ENCODE measurements at regions not wholly inside any gene's neighbourhood (a gene's known extent, or its start where the extent isn't known, plus 50 kb on each side); places are given as distances from the start of the nearest gene placed in this dataset.

DNA sequence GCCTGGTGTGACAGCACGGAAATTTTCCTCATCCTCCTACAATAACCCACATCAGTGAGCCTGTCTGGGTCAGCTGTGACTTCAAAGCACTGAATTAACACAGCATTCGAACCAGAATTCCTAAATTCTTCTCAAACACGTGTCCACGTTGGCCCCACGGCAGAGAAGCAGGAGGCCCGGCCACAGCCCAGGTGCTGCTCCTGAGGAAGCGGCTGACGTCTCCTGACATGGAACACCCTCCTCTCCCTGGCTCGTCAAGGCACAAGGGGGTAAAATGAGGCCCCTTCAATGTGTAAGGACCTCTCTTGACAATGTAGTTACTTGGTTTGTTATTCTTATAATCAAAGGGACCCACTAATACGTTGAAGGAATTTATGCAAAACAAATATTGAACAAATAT, 156.3 kb upstream of the GSC start:
- no peak for DNase-seq
- intact Hi-C loops (cut with DNase I) = no loop called here

DNA sequence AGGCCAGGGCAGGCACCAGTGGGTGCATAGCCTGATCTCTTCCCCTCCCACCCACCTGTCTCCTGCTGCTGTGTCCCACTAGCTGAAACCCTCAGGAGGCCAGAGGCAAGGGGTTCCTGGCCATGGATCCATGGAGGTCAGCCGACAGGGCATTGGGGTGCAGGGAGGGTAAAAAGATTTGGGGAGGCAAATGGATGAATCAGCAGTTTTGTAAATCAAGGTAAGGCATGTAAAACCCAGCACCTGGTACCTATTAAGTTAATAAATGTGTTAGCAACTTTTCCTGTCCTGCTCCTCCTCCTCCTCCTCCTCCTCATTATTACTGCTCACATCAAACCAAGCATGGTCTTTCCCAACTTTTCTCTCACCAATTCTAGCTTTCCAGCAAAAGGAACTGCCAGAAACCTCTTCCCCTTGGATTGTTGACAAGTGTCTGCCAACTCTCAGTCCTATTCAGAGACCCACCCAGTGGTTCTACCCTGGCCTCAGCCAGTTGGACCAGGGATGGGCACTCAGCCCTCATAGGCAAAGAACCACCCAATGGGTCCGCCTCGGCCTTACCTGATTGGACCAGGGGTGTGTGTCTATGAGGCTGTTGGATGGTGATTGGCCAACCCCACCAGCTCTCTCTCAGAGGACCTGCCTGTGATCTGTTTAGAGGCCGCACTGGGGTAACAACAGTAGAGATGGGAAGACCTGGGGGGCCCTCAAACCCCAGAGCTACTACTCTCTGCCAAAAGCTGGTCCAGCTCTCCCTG, 155.7 kb upstream of the GSC start:
- intact Hi-C loops (cut with DNase I) = no loop called here

DNA sequence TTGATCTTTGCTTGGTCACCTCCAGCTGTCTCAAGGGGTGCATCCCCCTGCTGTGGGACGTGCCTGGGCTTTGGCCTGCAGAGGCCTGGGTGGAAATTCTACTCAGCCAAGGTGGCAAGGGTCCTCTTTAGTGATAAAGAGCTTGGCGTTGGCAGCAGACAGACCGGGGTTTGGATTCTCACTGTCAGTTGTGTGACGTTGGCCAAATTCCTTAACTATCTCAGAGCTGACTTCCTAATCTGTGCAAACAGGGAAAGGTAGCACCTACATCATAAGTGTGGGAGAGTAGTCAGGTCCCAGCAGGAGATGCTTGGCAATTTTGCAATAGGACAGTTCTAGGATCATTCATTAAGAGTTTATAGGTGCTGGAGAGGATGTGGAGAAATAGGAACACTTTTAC, 154.3 kb upstream of the GSC start:
- intact Hi-C loops (cut with DNase I) = no loop called here
- DNase-seq = no peak

More for the DNA sequence above, 155.7 kb upstream of the GSC start:
- DNase-seq = no peak

DNA sequence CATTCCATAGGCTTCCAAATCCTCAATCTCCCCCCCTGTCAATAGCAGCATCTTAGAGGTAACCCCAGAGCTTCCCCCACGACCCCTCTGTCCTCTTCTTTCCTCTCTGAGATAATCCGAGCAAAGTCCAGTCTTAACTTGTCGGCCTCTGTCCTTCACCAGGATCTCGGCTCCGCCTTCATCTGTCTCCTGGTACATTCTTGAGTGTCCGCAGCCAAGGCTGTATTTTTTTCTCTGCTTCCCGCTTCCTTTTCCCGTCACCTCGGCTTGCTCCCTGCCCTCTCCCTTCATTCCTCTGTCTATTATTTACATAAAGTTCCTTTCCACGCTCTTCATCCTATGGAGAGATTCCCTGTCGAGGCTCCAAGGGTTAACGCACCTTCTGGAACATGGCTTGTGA, 153.9 kb upstream of the GSC start:
- no peak for DNase-seq
- intact Hi-C loops (cut with DNase I) = no loop called here

DNA sequence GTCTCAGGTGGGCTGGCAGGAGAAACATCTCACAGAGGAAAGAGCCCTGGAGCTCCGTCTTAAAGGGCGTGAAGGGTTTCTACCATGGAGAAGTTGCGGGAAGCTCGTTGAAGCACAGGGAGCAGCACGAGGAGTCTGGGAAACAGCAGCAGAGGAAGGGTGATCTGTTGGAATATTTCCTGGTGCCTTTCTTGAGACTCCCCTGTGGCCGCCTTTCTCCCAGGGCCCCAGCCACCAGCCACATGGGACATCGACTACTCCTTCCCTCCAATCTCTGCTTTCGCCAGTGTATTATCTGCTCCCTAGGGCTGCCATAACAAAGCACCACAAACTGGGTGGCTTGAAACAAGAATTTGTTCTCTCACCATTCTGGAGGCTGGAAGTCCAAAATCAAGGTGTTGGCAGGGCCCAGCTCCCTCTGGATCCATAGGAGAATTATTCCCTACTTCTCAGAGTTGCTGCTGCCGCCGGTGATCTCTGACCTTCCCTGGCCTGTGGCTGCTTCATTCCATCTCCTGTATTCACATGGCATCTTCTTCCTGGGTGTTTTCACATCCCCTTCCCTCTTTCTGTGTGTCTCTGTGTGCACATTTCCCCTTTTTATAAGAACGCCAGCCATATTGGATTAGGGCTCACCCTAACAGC, 152.8 kb upstream of the GSC start:
- intact Hi-C loops (cut with DNase I) = no loop called here
- no peak for DNase-seq

DNA sequence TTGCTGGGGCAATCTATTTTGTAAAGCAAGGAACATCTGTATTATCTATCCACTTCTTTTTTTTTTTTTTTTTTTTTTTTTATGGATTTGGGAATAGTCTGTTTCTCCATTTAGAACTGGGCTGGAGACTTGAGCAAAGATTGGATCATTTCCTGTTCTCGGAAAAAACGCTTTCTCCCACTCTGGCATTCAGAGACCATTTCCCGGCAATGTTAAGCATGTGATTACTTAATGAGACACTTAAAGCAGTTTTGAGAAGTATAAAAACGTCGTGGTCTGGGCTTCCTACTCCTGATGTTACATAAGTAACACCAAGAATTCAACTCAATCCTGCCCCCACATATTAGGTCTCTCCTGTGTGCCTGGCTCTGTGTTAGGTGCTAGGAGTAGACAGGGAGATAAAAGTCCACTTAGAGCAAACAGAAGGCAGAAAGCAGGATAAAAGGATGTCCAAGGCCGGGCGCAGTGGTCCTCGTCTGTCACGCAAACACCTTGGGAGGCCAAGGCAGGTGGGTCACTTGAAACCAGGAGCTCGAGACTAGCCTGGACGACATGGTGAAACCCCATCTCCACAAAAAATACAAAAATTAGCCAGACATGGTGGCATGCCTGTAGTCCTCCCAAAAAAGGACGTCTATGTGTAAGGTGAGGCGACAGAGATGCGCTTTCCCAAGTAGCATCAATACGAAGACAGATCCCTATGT, 152.1 kb upstream of the GSC start:
- intact Hi-C loops (cut with DNase I) = no loop called here
- no peak for DNase-seq

DNA sequence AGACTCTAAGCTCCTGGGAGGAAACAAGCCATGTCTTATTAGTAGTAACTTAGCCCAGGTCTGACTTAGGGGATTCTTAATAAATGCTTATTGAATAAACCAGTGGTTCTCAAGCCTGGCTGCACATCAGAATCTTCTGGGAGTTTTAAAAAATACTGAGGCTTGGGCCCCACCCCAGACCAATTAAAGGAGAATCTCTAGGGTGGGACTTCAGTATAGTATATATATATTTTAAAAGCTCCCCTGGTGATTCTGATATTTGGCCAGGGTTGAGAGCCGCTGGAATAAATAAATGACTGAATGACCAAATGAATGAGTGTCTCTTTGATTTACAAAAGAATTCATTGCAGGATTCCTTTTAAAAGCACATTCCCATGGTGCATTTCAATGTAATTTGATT, 151.5 kb upstream of the GSC start:
- no peak for DNase-seq
- intact Hi-C loops (cut with DNase I) = no loop called here

DNA sequence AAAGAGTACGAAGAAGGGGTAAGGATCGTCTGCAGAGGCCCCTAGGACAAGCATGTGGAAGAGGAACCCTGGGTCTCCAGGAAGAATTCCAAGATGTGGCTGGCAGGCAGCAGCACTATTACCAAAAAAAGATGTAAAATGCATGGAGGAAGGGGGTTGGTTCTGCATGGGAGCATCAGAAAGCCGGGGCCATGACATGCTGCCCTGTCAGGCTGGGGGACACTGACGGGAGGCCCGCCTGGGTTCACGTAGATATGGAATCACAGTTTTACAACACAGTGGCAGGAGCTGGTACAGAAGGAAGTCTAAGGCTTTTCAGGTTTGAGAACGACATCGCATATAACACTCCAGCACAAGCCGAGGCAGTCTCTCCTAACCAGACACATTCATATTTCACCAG, 150.0 kb upstream of the GSC start:
- DNase-seq = no peak
- intact Hi-C loops (cut with DNase I) = no loop called here

DNA sequence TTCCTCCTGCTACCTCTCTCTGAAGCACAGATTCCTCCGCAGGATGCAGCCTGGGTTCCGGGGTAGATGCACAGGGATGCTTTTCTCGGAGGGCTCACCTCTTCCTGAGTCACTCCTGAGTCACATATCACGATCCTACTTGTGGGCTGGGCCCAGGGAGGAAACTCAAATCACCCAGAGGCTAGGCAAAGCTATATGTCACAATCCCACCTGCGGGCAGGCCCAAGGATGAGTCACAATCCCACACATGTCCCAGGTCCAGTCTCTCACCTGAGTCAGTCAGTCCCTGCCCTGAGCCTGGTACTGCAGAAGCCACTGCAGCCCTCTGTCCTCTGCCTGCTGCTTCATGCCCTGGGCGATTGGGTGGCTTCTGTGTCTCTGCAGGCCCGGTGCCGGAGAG, 149.0 kb upstream of the GSC start:
- DNase-seq = no peak
- intact Hi-C loops (cut with DNase I) = no loop called here

DNA sequence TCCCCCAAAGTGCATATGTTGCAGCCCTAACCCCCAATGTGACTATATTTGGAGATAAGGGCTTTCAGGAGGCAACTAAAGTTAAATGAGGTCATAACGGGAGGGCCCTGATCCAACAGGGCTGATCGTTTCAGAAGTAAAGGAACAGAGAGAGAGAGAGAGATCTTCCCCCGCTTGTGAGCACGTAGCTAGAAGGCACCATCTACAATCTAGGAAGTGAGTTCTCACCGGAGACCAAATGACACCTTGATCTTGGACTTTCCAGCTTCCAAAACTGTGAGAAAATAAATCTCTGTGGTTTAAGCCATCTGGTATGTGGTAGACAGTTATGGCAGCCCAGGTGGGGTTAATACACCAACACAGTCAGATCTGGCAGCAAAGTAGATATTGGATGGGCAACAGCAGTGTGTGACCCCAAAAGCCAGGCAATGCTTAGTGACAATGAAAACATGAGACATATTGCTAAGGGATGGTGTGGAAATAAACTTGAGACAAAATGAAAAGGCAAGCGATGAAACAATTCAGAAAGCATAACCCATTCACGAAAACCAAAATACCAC, 147.2 kb upstream of the GSC start:
- intact Hi-C loops (cut with DNase I) = no loop called here
- no peak for DNase-seq

DNA sequence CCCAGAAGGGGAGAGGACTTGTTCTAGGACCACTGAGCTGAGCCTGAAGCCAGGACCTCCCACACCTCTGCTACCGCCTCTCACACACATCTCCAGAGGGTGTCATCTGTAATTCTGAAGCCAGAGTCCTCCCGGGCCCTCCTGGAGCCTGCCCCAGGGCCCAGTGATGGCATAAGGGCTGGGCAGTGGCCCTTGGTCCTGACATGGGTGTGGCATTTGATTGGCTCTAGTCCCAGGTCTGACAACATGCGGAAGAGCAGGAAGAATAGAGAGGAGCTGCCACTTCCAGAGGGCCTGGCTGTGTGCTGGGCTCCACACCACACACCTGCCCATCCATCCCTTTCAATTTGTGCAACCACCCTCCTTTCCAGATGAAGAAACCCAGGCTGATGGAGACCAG, 144.3 kb upstream of the GSC start:
- no peak for DNase-seq
- intact Hi-C loops (cut with DNase I) = no loop called here

DNA sequence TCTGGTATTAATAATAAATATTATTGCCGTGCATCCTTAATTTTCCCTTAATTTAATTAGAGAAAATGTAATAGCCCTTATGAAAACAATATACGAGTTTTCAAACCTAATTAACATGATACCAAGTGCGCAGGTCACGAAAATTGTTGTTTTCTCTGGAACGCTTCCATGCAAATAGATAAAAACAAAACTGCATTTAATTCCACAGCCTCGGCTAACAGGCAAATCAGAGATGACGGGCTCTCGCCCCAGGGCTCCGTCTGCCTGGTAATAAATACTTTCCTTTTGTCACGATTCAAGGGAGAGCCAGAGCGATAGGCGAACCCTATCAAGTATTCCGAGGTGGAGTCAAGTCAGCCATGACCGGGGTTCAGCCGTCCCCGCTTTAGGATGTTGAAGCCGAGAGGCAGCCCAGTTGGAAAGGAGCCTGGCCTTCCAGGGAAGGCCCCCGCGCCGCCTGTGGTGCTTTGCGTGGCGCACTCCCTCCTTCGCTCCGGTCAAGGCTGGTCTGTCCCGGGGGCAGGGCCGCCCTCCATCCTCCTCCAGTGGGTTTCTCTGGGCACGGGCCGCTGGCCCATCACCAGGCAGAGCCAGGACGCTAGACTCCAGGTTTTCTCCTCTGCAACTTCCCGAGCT, 137.8 kb upstream of the GSC start:
- DNase-seq = peak in 1 of 10 donors; percentile 30

DNA sequence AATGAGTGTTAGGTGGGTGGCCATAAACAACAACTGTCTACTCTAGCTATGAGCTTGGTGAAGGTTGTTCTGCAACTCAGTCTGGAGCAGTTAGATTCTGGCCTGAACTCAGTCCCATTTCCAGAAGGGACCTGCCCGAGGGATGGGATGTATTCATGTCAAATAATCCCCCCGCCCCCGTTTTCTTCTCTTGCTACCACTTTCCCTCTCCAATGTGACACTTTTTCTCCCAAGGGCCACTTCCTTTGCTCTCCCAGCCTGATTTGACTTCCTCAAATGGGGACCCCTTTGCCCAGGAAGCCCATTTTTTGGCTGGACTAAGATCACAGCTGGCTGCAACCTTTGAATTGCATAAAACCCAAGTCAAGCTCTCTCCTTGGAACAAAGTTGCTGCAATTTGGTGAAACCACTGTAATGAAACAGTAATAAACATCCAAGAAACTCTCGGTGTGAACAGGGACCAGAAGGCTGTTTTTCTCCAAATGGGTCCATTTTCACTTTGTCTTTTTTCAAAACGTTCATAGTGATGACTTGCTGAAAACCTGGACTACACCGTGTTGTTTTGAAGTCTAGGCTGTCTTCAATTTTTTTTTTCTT, 137.2 kb upstream of the GSC start:
- no peak for DNase-seq
- intact Hi-C loops (cut with DNase I) = loop anchor here (10.0 kb wide), 2 partner anchors 222 to 528 kb away; no protein-coding TSS in a partner anchor

More for the DNA sequence above, 137.8 kb upstream of the GSC start:
- intact Hi-C loops (cut with DNase I) = loop anchor here (10.0 kb wide), 2 partner anchors 223 to 527 kb away; no protein-coding TSS in a partner anchor

DNA sequence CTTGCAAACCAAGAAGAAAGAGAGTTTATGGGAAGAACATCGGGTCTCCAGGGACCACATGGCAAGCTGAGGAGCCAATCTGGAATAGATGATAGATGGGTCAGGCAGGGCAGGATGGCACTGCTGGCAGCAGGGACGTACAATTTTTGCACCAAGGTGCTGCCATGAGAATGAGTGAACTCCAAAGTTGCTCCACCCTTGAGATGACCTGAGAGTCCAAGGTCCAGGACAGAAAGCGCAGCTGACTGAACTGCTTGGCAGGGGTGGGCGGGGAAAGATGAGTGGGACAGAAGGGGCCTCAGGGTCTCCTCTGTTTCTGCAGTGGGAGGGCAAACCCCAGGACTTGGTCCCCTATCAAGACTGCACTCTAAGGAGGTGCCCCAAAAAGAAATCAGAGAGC, 136.7 kb upstream of the GSC start:
- intact Hi-C loops (cut with DNase I) = loop anchor here (10.0 kb wide), 2 partner anchors 222 to 528 kb away; no protein-coding TSS in a partner anchor
- DNase-seq = no peak

DNA sequence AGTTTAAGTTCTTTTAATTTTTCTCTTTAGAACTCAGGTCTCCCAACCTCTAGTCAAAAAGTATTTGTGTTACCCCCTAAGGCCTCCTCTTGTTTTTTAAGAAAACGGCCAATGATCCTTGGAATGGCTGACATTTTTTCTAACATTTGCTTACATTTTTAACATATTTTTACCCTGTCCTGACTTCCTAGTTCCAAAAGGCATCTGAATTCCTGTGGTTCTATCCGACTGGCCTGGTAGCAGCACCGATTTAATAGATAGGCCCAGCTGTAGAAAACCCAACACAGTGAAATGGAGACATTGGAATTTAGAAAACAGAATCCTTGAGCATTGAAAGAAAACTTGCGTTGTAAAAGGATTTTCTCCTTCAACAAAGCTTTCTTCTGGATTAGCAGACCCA, 134.7 kb upstream of the GSC start:
- intact Hi-C loops (cut with DNase I) = loop anchor here (10.0 kb wide), 2 partner anchors 220 to 530 kb away; no protein-coding TSS in a partner anchor
- DNase-seq = no peak

DNA sequence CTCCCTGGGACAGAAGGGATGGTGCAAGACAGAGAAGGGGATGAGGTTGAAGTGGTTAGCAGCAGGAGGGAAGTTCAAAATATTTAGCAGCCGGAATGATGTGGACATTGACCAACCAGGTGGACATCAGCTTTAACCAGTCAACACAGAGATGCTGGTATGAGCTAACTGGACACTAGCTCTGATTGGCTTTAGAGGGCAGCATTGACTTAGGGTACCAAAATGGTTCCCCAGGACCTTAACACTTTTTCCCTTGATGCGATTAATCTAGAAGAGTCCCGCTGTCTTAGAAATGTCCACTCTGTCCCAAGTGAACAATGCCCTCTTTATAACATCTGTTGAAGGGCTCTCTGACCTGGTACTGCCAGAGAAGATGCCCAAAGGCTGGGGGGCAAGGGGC, 134.0 kb upstream of the GSC start:
- intact Hi-C loops (cut with DNase I) = loop anchor here (10.0 kb wide), 2 partner anchors 219 to 531 kb away; no protein-coding TSS in a partner anchor

DNA sequence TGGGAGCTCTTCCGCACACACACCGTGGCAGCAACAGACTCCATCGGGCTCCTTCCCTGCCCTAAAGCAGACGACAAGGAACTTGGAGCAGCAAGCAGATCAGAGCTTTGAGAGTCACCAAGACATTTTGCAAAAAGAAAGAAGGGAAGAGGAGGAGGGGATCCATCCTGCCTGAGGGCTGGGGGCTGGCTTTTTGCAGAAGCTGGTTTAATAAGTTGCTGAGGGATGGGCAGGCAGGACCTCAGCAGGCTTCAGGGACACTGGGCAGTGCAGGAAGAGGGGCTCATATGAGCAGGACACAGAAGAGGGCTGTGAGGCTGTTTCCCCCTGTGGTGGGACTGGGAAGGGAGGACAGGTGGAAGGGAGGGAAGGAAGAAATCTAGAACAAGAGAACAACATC, 133.4 kb upstream of the GSC start:
- intact Hi-C loops (cut with DNase I) = loop anchor here (10.0 kb wide), 2 partner anchors 219 to 531 kb away; no protein-coding TSS in a partner anchor
- DNase-seq = no peak

More for the DNA sequence above, 134.0 kb upstream of the GSC start:
- no peak for DNase-seq

DNA sequence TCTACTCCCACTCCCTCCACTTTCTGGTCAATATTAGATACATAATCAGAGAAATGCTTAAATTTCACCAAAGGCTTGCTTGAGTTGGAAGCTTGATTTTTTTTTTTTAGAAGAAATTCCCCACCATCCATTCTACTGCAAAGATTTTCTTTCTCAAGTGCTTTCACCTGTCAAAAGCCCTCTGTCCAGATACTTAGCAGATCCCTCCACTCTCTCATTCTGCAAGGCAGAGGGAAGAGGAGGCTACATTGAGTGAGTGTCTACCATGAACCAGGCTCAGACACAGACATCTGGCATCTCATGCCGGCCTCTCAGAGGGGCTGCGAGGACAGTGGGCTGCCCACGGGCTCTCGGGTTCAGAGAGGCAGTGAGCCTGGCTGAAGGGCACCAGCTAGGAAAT, 127.6 kb upstream of the GSC start:
- intact Hi-C loops (cut with DNase I) = no loop called here
- DNase-seq = no peak

DNA sequence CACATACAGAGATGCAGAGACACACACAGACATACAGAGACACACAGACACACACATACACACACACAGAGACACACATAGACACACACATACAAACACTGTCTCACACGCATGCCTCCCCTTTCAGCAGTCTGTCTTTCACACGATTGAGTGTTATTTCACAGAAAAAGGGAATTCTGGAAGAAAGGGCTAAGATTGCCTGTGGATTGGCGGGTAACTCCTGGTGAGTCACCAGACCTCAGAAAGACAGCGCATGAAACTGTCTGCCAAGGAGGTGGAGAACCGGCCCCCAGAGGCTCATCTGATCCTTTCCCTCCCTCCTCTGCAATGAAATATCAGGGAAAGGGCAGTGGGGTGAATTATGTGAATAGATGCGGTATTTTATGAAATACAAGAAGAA, 127.2 kb upstream of the GSC start:
- no peak for DNase-seq
- intact Hi-C loops (cut with DNase I) = no loop called here
